ENCODE measurements at regions not wholly inside any gene's neighbourhood (a gene's known extent, or its start where the extent isn't known, plus 50 kb on each side); places are given as distances from the start of the nearest gene placed in this dataset.

- no peak for DNase-seq (ENCODE audit: low read depth, low spot score)
Observed at GRCh38 chr2:16413947-16414346, 251.7 kb downstream of the CYRIA start.

GRCh38 chr2:16413285-16413684, 252.3 kb downstream of the CYRIA start:
- peak; percentile 26 for DNase-seq (ENCODE audit: low read depth, low spot score)

DNA sequence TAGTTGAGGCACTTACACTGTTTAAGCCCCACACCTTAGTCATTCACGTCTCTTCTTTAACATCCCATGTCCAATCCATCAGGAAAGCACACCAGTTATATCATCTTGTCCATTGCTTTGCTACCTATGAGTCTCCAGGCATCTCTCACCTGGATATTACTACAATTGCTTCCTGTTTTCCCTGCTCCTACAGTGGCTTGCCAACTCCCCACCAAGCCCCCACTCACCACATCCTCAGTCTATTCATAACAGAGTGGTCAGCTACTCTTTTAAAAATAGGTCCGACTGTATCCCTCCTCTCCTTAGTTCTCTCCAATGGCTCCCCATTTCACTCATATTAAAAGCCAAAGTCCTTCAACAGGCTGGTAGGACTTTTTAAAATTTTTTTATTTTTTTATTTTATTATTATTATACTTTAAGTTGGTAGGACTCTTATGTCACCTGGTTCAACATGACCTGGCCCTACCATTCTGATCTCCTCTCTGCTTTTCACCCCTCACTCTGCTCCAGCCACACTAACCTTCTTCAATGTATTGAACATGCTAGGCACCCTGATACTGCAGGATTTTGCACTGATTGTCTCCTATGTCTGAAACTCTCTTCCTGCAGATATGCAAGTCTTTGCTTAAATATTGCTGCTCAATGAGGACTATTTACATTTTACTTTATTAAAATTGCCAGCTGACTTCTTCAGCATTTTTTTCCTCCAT, 253.2 kb downstream of the CYRIA start:
- DNase-seq (ENCODE audit: low read depth, low spot score), result no peak

- no peak for DNase-seq (ENCODE audit: low read depth, low spot score)
Observed at GRCh38 chr2:16411788-16412187, 253.8 kb downstream of the CYRIA start.

DNA sequence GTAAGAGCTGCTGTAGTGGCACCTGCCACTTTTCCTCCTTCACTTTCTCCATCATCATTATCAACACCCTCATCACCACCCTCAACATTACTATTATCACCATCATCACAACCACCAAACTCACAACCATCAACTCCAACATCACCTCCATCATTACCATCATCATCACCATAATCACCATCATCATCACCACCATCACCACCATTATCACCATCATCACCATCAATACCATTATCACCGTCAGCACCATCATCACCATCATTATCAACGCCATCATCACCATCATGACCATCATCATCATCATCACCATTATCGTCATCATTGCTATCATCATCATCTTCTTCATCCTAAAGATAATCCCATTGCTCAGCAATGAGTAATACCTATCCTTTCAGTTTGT, 255.8 kb downstream of the CYRIA start:
- DNase-seq (ENCODE audit: low read depth, low spot score), result no peak

GRCh38 chr2:16409006-16409390, 256.6 kb downstream of the CYRIA start:
- DNase-seq (ENCODE audit: low read depth, low spot score), result peak; percentile 46

GRCh38 chr2:16408331-16409005, 257.2 kb downstream of the CYRIA start:
- DNase-seq (ENCODE audit: low read depth, low spot score), result peak; percentile 50

DNA sequence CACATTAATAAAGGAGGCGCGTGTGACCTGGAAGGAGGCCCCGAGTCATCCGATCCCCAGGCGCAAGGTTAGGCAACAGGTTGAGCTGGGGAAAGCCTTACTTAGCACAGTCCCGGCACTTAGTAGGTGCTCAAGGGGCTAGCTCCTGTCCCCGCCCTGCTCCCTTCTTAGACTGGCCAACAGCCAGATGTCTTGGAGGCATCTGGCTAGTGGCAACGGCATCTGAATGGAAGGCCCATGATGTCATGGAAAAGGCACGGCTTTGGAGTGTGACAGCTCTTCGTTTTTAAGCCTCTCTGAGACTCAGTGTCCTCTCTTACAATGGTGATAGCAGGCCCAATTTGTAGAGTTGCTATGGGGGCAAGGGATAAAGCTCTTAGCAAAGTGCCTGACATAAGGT, 258.3 kb downstream of the CYRIA start:
- peak; percentile 40 for DNase-seq (ENCODE audit: low read depth, low spot score)

GRCh38 chr2:16406496-16407289, 258.9 kb downstream of the CYRIA start:
- DNase-seq (ENCODE audit: low read depth, low spot score), result peak; percentile 54

GRCh38 chr2:16405551-16405950, 260.1 kb downstream of the CYRIA start:
- no peak for DNase-seq (ENCODE audit: low read depth, low spot score)

DNA sequence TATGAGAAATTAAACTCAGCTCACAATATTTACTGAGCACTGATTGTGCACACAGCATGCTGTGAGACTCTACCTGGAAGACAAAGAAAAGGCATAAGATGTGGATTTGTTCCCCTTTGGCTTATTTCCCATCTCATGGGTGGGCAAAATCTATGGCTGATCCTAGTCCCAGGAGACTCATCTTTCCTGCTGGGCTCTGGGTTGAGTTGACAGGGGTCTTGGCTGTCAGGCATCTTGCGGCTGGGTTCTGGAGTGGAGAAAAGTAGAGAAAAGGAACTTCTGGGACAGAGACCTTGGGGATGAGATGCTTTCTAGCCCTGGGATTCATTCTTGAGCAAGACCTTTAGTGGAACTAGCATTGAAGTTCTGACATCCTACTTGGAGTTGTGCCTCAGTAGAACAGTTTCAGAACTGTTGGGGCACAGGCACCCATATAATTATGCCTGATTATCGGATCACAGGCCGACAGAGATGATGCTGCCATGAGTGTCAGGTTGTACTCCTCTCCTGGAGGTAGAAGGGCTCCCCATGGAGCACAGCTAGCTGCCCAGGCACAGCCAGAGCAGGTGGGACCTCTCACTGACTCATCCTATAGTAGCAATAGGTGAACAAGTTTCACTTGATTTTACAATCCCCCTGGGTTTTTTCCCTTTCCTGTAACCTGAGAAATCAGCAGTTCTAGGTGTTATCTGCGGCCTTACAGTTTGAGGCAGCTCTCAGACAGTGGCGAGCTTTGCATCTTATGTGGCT, 260.9 kb downstream of the CYRIA start:
- no peak for DNase-seq (ENCODE audit: low read depth, low spot score)

GRCh38 chr2:16404146-16404545, 261.5 kb downstream of the CYRIA start:
- no peak for DNase-seq (ENCODE audit: low read depth, low spot score)

DNA sequence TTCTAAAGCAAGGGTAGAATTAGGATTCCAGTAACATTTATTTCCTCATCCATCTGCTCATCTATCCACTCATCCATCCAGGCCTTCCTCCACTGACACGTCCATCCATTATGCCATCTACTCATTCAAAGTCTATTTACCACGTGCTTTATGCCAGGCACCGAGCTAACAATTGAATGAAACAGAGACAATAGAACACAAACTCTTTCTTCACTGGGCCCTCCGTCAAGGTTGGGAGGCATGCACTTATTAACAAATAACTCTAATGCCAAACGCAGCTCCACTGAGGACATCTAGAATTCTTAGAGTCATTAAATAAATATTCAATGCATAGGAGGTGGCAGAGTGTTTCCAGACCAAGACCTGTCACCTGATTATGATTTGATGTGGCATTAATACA, 262.7 kb downstream of the CYRIA start:
- no peak for DNase-seq (ENCODE audit: low read depth, low spot score)

GRCh38 chr2:16401761-16402300, 263.8 kb downstream of the CYRIA start:
- DNase-seq (ENCODE audit: low read depth, low spot score), result no peak

DNA sequence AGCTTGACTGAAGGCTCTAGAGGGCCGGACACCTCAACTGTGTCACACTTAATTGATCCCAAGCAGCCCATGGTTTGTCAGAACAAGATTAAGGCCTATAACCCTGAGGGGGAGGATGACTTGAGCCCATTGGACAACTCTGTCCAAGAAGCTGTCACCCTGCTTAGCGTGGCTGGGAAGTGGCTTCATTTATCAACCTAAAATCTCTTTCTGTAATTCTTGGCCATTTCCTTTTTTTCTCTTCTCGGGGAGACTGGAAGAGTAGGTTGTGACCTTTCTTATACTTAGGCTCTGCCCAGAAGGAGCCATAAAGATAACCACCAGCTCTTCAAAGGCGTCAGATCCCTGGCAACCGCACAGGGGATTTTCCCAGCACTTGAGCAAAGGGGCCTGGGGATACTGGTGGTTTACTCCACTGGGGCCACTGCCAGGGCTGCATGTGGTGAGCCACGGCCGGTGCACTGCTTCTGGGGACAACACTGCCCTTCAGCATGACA, 265.5 kb downstream of the CYRIA start:
- peak; percentile 77 for DNase-seq (ENCODE audit: low read depth, low spot score)

DNA sequence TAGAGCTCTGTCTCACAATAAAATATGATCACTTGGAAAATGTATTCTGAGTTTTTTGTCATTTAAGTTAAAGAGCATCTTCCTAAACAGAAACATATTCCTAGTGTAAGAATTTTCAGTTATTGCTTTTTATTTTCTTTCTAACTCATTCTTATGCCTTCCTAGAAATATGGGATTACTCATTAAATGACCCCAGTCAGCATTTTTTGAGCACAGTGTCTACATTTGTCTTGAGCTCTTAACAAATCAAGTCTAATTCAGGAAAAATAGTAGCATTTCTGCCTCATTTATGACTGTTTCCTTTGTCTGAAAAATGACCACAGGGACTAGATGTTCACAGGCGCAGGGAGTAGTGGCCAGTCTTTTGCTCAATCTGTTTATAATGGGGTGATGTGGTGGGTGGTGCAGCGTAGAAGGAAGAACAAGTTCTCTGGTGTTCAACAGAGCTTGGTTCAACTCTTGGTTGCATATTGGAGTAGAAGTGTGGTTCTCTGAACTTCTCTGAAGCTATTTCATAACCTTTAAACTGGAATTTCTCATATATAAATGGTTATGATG, 267.1 kb downstream of the CYRIA start:
- no peak for DNase-seq (ENCODE audit: low read depth, low spot score)

DNA sequence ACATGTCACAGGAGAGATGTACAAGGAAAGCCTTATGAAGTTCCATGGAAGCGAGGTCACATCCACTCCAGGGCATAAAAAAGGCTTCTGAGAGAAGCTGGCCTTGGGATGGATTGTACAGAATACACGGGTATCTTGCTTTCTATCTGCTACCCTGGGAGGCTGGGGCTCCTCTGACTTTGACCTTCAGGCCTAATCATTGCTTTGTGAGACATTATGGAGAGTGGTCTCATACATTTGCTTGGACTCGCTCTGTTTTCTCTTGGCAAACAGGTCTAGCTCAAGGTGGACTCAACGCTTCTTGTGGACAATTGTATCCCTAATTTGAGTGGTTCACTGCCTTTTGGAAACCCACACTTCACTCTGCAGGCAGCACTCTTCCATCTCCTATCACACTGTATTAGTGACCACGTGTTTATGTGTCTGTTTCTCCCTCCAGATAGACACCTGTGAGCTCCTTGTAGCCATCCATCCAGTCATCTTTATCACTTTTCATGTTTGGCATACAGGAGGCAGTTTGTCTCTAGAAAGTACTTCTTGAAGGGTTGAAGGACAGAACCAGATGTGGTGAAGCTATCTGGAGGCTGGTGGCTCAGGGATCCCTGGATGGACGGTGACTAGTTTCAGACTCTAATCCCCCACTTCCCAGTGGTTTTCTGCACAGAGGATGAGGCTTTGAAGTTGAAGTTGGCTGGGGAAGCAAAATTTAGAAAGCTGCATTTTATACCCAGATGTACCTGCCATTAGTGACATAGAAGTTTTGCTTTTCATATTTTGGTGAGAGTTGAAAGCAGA, 267.8 kb downstream of the CYRIA start:
- DNase-seq (ENCODE audit: low read depth, low spot score), result no peak

- DNase-seq (ENCODE audit: low read depth, low spot score), result no peak
Observed at GRCh38 chr2:16396986-16397385, 268.6 kb downstream of the CYRIA start.

- DNase-seq (ENCODE audit: low read depth, low spot score), result no peak
Observed at GRCh38 chr2:16396171-16396570, 269.5 kb downstream of the CYRIA start.

DNA sequence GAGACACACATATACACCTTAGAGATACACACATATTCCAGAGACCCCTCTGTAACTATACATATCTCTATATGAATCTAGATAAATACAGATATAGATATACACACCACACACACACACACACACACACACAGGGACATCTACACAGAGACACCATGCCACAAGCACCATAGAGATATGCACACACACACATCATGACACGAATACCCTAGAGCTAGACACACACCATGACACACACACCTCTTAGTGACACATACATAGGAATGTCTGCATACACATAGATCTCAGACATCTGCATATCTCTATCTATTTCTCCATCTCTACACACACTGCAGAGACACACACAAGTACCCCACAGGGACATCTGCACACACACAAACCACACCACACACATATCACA, 270.0 kb downstream of the CYRIA start:
- DNase-seq (ENCODE audit: low read depth, low spot score), result no peak

Data from ELF-1 (cell line).